Uterus (tissue), 2 donors: ENCODE measurements at regions not wholly inside any gene's neighbourhood (a gene's known extent, or its start where the extent isn't known, plus 50 kb on each side); places are given as distances from the start of the nearest gene placed in this dataset.
"Not testable (repeated sequence)": the region's sequence is repeated elsewhere in the genome, so short reads cannot be mapped to it uniquely, and the experiment has no call there.

Experiments used
- CTCF ChIP-seq, 4 experiments: fragments of 200-600 bp in 2 of 4; fragments of 450-650 bp in 2 of 4; sonication (generic) in 2 of 4; IDR thresholded peaks; one replicate each; pipeline ENCODE4 v1.5.1; 2016 to 2019; ENCODE audit warnings: antibody characterized with exemption in 4 of 4, mild to moderate bottlenecking in 2 of 4, moderate library complexity in 1 of 4
- POLR2A ChIP-seq, 2 donors: fragments of 450-650 bp; IDR thresholded peaks; one replicate each; pipeline ENCODE4 v1.6.1; 2016; ENCODE audit warnings: antibody characterized with exemption in 2 of 2, mild to moderate bottlenecking in 1 of 2, moderate library complexity in 1 of 2

DNA sequence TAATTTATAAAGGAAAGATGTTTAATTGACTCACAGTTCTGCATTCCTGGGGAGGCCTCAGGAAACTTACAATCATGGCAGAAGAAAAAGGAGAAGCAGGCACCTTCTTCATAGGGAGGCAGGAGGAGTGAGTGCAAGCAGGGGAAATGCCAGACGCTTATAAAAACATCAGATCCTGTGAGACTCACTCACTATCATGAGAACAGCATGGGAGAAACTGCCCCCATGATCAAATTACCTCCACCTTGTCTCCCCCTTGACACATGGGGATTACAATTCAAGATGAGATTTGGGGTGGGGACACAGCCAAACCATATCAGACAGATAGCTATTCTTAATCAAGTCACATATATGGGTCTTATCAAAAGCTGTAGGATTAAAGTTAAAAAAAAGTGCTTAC, 956.7 kb downstream of the TRHDE start:
- TF ChIP-seq CTCF, POLR2A (IDR thresholded peaks at IDR 0.05): not testable (repeated sequence)
